Bronchial epithelial cell (primary cell): ENCODE measurements at regions not wholly inside any gene's neighbourhood (a gene's known extent, or its start where the extent isn't known, plus 50 kb on each side); places are given as distances from the start of the nearest gene placed in this dataset.

Source experiments
- DNase-seq: peaks from one replicate; pipeline ENCODE4 v3.0.0-alpha.2; 2010; ENCODE audit warnings: low read depth
- FAIRE-seq: peaks from 2 replicates; lab custom pipeline; 2011; peaks lifted over from hg19 to GRCh38; lab: Jason Lieb, UNC
- H3K27me3 ChIP-seq: 2 replicates; pipeline ENCODE4 v1.5.1; 2011; ENCODE audit warnings: low read length; ENCODE audit not compliant: control insufficient read depth, insufficient read depth
- H3K36me3 ChIP-seq: 2 replicates; pipeline ENCODE4 v1.5.1; 2011; ENCODE audit warnings: low read length; ENCODE audit not compliant: control insufficient read depth, insufficient read depth
- H3K4me3 ChIP-seq: 2 replicates; pipeline ENCODE4 v1.5.1; 2011; ENCODE audit warnings: mild to moderate bottlenecking, low read depth, low read length, control low read depth
- CTCF ChIP-seq: IDR thresholded peaks from 2 replicates; pipeline ENCODE4 v1.5.1; 2011; ENCODE audit warnings: mild to moderate bottlenecking, moderate library complexity, low read length, control low read depth, inconsistent platforms; ENCODE audit not compliant: insufficient read depth, severe bottlenecking

GRCh38 chr1:88466899-88467580 is 217.0 kb upstream of the PKN2 start:
- no peaks in the 10 kb centered on the region for H3K27me3 ChIP-seq
- H3K4me3 ChIP-seq, result no peak overlapping the region
- no peak for TF ChIP-seq CTCF
- no peaks in the 10 kb centered on the region for H3K36me3 ChIP-seq
- FAIRE-seq, result no peak
- DNase-seq, result no peak

- DNase-seq, result no peak
- H3K36me3 ChIP-seq, result no peaks in the 10 kb centered on the region
- no peaks in the 10 kb centered on the region for H3K27me3 ChIP-seq
- H3K4me3 ChIP-seq, result no peak overlapping the region
- FAIRE-seq, result no peak
- no peak for TF ChIP-seq CTCF
Observed at GRCh38 chr1:88472298-88472697, 211.8 kb upstream of the PKN2 start.

GRCh38 chr1:88472714-88473113 is 211.4 kb upstream of the PKN2 start:
- Histone ChIP-seq H3K4me3 (no peak overlapping the region), H3K27me3 (no peaks in the 10 kb centered on the region), H3K36me3 (no peaks in the 10 kb centered on the region)
- DNase-seq (no peak), FAIRE-seq (no peak)
- no peak for TF ChIP-seq CTCF

- no peak for TF ChIP-seq CTCF
- no peak for FAIRE-seq
- H3K36me3 ChIP-seq, result no peaks in the 10 kb centered on the region
- no peak for DNase-seq
- H3K27me3 ChIP-seq, result no peaks in the 10 kb centered on the region
- no peak overlapping the region for H3K4me3 ChIP-seq
Observed at GRCh38 chr1:88474555-88475304, 209.3 kb upstream of the PKN2 start.

- FAIRE-seq (no peak), DNase-seq (no peak)
- no peaks in the 10 kb centered on the region for H3K36me3 ChIP-seq
- no peaks in the 10 kb centered on the region for H3K27me3 ChIP-seq
- no peak overlapping the region for H3K4me3 ChIP-seq
- no peak for TF ChIP-seq CTCF
Observed at GRCh38 chr1:88484881-88485280, 199.2 kb upstream of the PKN2 start.
